Retinal pigment epithelial cell (primary cell): ENCODE measurements at regions not wholly inside any gene's neighbourhood (a gene's known extent, or its start where the extent isn't known, plus 50 kb on each side); places are given as distances from the start of the nearest gene placed in this dataset.

Experiments
- DNase-seq: peaks from one replicate; pipeline ENCODE4 v3.0.0-alpha.2; 2010; ENCODE audit warnings: low read depth
- H3K4me3 ChIP-seq: 2 replicates; pipeline ENCODE4 v1.5.1; 2011; ENCODE audit warnings: mild to moderate bottlenecking, low read length, control low read depth, moderate library complexity
- TF ChIP-seq, protein P1 (sequence below): conservative IDR thresholded peaks from 2 replicates; pipeline ENCODE4 v1.5.1; 2011; ENCODE audit warnings: low read depth, low read length, control low read depth, inconsistent platforms

DNA sequence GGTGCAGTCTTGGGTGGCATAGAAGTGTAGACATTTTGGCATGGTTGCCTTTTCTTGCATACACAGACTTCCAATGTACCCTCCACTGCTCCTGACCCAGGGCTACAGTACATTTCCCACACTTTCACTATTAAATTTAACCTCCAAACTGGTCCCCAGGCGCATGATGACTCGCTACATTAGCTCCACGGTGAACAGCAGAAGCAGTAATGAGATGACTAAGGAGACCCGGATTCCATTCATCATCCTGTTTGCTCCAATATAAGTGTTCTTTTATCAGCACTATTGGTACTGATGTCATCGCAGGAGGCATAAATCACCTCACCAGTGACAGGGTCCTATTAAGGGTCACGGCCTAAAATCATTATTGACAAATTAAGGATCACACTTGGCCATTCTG lies 316.5 kb downstream of the EN1 start:
- no peak for DNase-seq
- TF ChIP-seq, protein P1, sequence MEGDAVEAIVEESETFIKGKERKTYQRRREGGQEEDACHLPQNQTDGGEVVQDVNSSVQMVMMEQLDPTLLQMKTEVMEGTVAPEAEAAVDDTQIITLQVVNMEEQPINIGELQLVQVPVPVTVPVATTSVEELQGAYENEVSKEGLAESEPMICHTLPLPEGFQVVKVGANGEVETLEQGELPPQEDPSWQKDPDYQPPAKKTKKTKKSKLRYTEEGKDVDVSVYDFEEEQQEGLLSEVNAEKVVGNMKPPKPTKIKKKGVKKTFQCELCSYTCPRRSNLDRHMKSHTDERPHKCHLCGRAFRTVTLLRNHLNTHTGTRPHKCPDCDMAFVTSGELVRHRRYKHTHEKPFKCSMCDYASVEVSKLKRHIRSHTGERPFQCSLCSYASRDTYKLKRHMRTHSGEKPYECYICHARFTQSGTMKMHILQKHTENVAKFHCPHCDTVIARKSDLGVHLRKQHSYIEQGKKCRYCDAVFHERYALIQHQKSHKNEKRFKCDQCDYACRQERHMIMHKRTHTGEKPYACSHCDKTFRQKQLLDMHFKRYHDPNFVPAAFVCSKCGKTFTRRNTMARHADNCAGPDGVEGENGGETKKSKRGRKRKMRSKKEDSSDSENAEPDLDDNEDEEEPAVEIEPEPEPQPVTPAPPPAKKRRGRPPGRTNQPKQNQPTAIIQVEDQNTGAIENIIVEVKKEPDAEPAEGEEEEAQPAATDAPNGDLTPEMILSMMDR = no peak
- H3K4me3 ChIP-seq = no peak overlapping the region

DNA sequence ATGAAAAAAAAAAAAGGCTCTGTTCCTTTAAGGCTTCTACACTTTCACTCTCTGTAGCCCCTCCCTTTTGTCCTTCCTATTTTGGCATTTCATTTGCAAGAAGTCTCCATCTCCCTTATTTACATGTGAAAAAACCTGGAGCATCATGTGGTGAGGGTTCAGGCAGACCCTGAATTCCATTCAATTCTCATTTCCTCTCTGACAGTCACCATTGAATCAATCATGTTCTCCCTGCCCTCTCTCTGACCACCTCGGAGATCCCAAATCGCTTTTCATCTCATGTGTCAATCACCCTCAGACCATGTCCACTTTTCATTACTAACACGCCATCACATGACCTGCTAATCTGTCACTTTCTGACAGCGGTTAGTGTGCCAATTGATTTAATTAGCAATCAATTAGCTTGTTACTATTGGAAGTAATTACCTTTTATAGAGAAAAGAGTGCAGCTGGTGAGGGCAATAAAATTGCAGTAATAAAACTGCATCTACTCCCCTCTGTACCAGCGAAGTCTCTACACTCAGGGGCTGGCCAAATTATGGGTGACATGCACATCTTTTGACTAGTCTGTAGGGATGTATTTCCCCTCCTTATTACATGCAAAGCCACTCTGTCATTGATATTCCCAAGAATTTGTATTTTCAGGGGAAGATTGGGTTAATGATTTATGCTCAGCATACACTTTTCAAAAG lies 317.4 kb downstream of the EN1 start:
- no peak overlapping the region for H3K4me3 ChIP-seq
- TF ChIP-seq, protein P1 = no peak
- no peak for DNase-seq

DNA sequence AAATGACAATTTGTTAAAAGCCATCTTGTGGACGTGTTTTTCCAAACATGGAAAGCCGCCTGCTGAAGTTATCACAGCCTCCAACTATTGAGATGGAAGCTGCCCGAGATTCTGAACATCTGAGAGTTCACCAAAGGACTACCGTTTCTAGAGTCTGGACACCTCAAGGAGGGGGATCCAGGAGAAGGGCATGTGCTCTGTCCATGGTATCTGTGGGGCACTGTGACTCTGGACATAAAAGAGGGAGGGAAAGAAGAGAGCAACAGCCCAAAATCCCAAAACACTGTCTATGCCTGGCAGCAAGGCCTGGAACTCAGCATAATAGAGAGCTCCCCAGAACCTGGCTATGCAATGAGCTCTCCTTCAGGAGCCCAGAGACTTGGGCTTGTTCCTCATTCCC lies 319.9 kb downstream of the EN1 start:
- no peak overlapping the region for H3K4me3 ChIP-seq
- TF ChIP-seq, protein P1 = no peak
- DNase-seq = no peak

DNA sequence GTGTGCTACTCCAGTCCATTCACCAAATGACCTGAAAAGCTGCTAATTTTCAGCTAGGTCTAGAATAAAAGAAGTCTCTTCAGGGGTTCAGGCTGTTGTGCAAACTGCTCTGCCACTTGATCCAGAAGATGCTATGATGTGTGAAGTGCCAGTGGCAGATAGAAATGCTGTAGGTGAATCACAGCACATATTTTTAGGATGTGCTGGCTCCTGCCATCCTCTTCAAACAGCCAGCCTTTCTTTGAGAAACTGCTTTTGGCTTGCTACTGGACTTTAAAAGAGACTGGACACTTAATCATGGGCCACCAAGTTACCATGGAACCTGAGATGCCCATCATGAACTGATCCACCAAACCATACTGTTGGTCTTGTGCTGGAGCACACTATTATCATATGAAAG lies 322.1 kb downstream of the EN1 start:
- no peak overlapping the region for H3K4me3 ChIP-seq
- TF ChIP-seq, protein P1 = no peak
- no peak for DNase-seq

DNA sequence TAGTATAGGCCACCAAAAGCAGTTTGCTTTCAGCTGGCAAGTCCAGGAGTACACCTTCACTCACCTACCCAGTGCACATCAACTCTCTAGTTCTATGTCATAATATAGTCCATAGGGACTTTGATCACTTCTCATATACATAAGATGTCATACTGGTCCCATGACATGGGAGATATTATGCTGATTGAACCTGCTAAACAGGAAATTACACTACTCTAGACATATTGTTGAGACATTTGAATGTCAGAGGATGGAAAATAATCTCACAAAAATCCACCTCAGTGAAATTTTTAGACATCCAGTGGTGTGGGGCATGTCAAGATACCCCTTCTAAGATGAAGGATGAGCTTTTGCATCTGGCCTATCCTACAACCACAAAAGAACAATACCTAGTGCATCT lies 322.5 kb downstream of the EN1 start:
- TF ChIP-seq, protein P1 = no peak
- H3K4me3 ChIP-seq = no peak overlapping the region
- DNase-seq = no peak

DNA sequence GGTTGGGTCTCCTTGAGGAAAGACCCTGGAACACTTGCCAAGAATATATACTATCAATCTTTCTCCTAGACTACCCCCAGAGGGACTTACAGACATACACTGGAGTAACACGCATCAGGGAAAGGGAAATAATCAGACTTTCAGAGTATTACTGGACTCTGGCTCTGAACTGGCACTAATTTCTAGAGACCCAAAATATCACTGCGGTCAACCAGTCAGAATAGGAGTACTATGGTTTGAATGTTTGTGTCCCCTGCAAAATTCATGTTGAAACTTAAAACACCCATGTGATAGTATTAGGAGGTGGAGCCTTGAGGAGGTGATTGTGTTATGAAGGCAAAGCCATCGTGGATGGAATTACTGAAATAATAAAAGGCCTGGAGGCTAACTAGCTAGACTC lies 323.7 kb downstream of the EN1 start:
- TF ChIP-seq, protein P1 = no peak
- no peak overlapping the region for H3K4me3 ChIP-seq

DNA sequence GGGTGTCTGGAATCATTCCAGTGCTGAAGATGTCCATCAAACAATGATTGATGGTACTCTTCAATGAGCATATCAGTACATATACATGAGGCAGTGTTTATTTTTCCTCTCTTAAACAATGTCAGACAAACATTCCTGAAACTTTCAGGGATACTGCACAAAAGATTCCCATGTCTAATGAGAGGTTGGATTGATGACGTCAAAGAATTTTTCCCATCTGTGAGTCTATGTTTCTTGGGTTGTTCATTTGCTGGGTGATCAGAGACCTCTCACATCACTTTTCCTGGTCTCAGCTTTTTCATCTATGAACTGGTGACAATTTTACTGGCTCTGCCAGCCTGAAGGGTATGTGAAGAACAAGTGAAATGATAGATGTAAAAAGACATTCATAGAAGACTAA lies 325.5 kb downstream of the EN1 start:
- DNase-seq = no peak
- TF ChIP-seq, protein P1 = no peak
- H3K4me3 ChIP-seq = no peak overlapping the region

More for the DNA sequence above, 323.7 kb downstream of the EN1 start:
- DNase-seq = no peak
